WTC11 (cell line): ENCODE measurements at regions not wholly inside any gene's neighbourhood (a gene's known extent, or its start where the extent isn't known, plus 50 kb on each side); places are given as distances from the start of the nearest gene placed in this dataset.

ENCODE experiments used
- ATAC-seq: fragments of 200-7000 bp; cut with Tn5 transposase; 2 replicates; pipeline ENCODE4 v1.10.0; 2021; ENCODE audit warnings: mild to moderate bottlenecking, moderate library complexity
- CTCF ChIA-PET: fragments of 300-600 bp; sonication (Branson Sonifier 250); formaldehyde crosslinking; loops from one replicate; lab custom pipeline; 2021; ENCODE audit warnings: antibody characterized with exemption; lab: Charles Lee
- POLR2A ChIA-PET: fragments of 350-600 bp; sonication (Branson Sonifier 250); formaldehyde crosslinking; loops from one replicate; lab custom pipeline; 2021; ENCODE audit warnings: antibody characterized with exemption; lab: Charles Lee
- DNase-seq: peaks from one replicate; pipeline ENCODE4 v3.0.0; 2021; ENCODE audit warnings: low spot score
- H3K27ac Mint-ChIP-seq: 2 replicates; pipeline ENCODE4 v1.8.0; 2021; ENCODE audit warnings: mixed read lengths
- H3K27me3 Mint-ChIP-seq: 2 replicates; pipeline ENCODE4 v1.8.0; 2021; ENCODE audit warnings: low read depth, mild to moderate bottlenecking, moderate library complexity, mixed read lengths
- H3K36me3 Mint-ChIP-seq: 2 replicates; pipeline ENCODE4 v1.8.0; 2021; ENCODE audit warnings: mixed read lengths
- H3K4me1 Mint-ChIP-seq: 2 replicates; pipeline ENCODE4 v1.8.0; 2022; ENCODE audit warnings: mixed read lengths
- H3K4me3 Mint-ChIP-seq: 2 replicates; pipeline ENCODE4 v1.8.0; 2021; ENCODE audit warnings: mild to moderate bottlenecking, moderate library complexity, mixed read lengths
- H3K9me3 Mint-ChIP-seq: 2 replicates; pipeline ENCODE4 v1.8.0; 2021; ENCODE audit warnings: mixed read lengths
- ESRRA ChIP-seq: sonication (generic); formaldehyde crosslinking; IDR thresholded peaks from 2 replicates; pipeline ENCODE4 v1.8.1; 2022; ENCODE audit warnings: mild to moderate bottlenecking, missing genetic modification reagents, borderline replicate concordance
- ETV6 ChIP-seq: sonication (generic); formaldehyde crosslinking; IDR thresholded peaks from 2 replicates; pipeline ENCODE4 v1.8.1; 2022; ENCODE audit warnings: mild to moderate bottlenecking, missing genetic modification reagents
- FOXK1 ChIP-seq: sonication (generic); formaldehyde crosslinking; IDR thresholded peaks from 2 replicates; pipeline ENCODE4 v1.8.0; 2022; ENCODE audit warnings: mild to moderate bottlenecking, moderate library complexity, missing genetic modification reagents
- GRHL2 ChIP-seq: fragments of 250-450 bp; sonication (Bioruptor Pico); IDR thresholded peaks from 2 replicates; pipeline ENCODE4 v1.8.0; 2022; ENCODE audit warnings: mild to moderate bottlenecking, moderate library complexity; ENCODE audit not compliant: insufficient replicate concordance, severe bottlenecking
- HMGA2 ChIP-seq: fragments of 250-450 bp; sonication (Bioruptor Pico); IDR thresholded peaks from 2 replicates; pipeline ENCODE4 v1.4.0; 2021; ENCODE audit warnings: mild to moderate bottlenecking, moderate library complexity
- NFE2L1 ChIP-seq: sonication (generic); formaldehyde crosslinking; IDR thresholded peaks from 2 replicates; pipeline ENCODE4 v1.8.1; 2023; ENCODE audit warnings: missing genetic modification reagents
- NR3C1 ChIP-seq: sonication (generic); formaldehyde crosslinking; conservative IDR thresholded peaks from 2 replicates; pipeline ENCODE4 v1.8.1; 2023; ENCODE audit warnings: low read depth, mild to moderate bottlenecking, missing genetic modification reagents
- TEAD1 ChIP-seq: sonication (generic); formaldehyde crosslinking; IDR thresholded peaks from 2 replicates; pipeline ENCODE4 v1.8.0; 2022; ENCODE audit warnings: mild to moderate bottlenecking, missing genetic modification reagents
- TEAD4 ChIP-seq: sonication (generic); formaldehyde crosslinking; IDR thresholded peaks from 2 replicates; pipeline ENCODE4 v1.8.0; 2022; ENCODE audit warnings: mild to moderate bottlenecking, missing genetic modification reagents
- ZNF232 ChIP-seq: sonication (generic); formaldehyde crosslinking; IDR thresholded peaks from 2 replicates; pipeline ENCODE4 v1.8.0; 2022; ENCODE audit warnings: mild to moderate bottlenecking, missing genetic modification reagents
- ZNF263 ChIP-seq: sonication (generic); formaldehyde crosslinking; IDR thresholded peaks from 2 replicates; pipeline ENCODE4 v1.8.1; 2022; ENCODE audit warnings: low read depth, mild to moderate bottlenecking, moderate library complexity, missing genetic modification reagents
- ZNF317 ChIP-seq: sonication (generic); formaldehyde crosslinking; IDR thresholded peaks from 2 replicates; pipeline ENCODE4 v1.8.1; 2023; ENCODE audit warnings: low read depth, mild to moderate bottlenecking, moderate library complexity, missing genetic modification reagents, borderline replicate concordance
- ZNF396 ChIP-seq: fragments of 250-450 bp; sonication (Bioruptor Pico); IDR thresholded peaks from 2 replicates; pipeline ENCODE4 v1.8.0; 2021; ENCODE audit warnings: mild to moderate bottlenecking, moderate library complexity, borderline replicate concordance
- ZNF416 ChIP-seq: fragments of 250-450 bp; sonication (Bioruptor Pico); IDR thresholded peaks from 2 replicates; pipeline ENCODE4 v1.9.0; 2021; ENCODE audit warnings: mild to moderate bottlenecking, inconsistent platforms
- TF ChIP-seq, protein P1 (sequence below): sonication (generic); formaldehyde crosslinking; IDR thresholded peaks from 2 replicates; pipeline ENCODE4 v1.8.1; 2023; ENCODE audit warnings: mild to moderate bottlenecking, missing genetic modification reagents
- TF ChIP-seq, protein P2 (sequence below): fragments of 250-450 bp; sonication (Bioruptor Pico); IDR thresholded peaks from 2 replicates; pipeline ENCODE4 v1.9.0; 2021; ENCODE audit warnings: mild to moderate bottlenecking, borderline replicate concordance
- TF ChIP-seq, protein P3 (sequence below): sonication (generic); formaldehyde crosslinking; IDR thresholded peaks from 2 replicates; pipeline ENCODE4 v1.8.0; 2023; ENCODE audit warnings: missing genetic modification reagents, mild to moderate bottlenecking, borderline replicate concordance
- TF ChIP-seq, protein P4 (sequence below): sonication (generic); formaldehyde crosslinking; IDR thresholded peaks from 2 replicates; pipeline ENCODE4 v1.8.0; 2022; ENCODE audit warnings: mild to moderate bottlenecking, missing genetic modification reagents
- TF ChIP-seq, protein P5 (sequence below): fragments of 250-450 bp; sonication (Bioruptor Pico); IDR thresholded peaks from 2 replicates; pipeline ENCODE4 v1.9.0; 2021; ENCODE audit warnings: mild to moderate bottlenecking
- TF ChIP-seq, protein P6 (sequence below): sonication (generic); formaldehyde crosslinking; IDR thresholded peaks from 2 replicates; pipeline ENCODE4 v1.8.1; 2022; ENCODE audit warnings: missing genetic modification reagents, borderline replicate concordance

DNA sequence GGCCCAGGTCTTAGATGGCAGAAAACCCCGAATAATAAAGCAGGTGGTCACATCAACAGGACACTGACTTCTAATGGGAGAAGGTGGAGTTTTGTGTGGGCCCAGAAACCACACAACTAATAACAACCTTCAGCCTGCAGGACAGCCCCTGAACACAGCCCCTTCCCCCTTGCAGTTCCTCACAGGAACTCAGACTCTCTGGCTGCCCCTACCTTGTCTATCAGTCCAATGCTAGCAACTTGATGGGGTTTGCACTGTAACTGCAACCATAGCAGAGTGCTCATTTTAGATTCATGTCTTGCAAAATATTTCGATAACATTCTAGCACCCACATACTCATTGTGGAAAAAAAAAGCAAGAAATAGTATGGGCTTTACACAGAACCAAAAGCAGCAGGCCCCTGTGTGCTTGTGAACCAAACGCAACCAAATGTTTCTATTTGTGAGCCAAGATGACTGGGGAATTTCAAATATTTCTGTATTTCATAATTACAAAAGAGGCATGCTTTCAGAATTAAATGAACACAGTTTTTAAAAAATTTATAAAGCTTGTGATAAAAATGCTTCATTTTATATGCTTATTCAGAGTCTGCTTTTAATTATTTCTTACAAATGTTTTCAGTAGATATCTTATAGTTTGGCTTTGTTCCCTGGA, 62.7 kb upstream of the PDE4D start:
- Mint-ChIP-seq H3K27me3 (no peaks in the 10 kb centered on the region), H3K4me1 (peaks cover 7% of the 10 kb centered on the region), H3K9me3 (no peaks in the 10 kb centered on the region), H3K27ac (no peak overlapping the region), H3K36me3 (no peaks in the 10 kb centered on the region), H3K4me3 (no peak overlapping the region)
- DNase-seq (no peak), ATAC-seq (peak; percentile 69)
- ChIA-PET CTCF (no interaction called here), POLR2A (no interaction called here)
- TF ChIP-seq ZNF396 (CRISPR knock-in tag) (no peak), ZNF416 (CRISPR knock-in tag) (no peak), TEAD4 (CRISPR knock-in tag) (no peak), ZNF317 (CRISPR knock-in tag) (no peak), TEAD1 (CRISPR knock-in tag) (no peak), HMGA2 (no peak), ESRRA (CRISPR knock-in tag) (no peak)
- TF ChIP-seq, protein P1, sequence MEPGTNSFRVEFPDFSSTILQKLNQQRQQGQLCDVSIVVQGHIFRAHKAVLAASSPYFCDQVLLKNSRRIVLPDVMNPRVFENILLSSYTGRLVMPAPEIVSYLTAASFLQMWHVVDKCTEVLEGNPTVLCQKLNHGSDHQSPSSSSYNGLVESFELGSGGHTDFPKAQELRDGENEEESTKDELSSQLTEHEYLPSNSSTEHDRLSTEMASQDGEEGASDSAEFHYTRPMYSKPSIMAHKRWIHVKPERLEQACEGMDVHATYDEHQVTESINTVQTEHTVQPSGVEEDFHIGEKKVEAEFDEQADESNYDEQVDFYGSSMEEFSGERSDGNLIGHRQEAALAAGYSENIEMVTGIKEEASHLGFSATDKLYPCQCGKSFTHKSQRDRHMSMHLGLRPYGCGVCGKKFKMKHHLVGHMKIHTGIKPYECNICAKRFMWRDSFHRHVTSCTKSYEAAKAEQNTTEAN (CRISPR knock-in tag) = no peak

DNA sequence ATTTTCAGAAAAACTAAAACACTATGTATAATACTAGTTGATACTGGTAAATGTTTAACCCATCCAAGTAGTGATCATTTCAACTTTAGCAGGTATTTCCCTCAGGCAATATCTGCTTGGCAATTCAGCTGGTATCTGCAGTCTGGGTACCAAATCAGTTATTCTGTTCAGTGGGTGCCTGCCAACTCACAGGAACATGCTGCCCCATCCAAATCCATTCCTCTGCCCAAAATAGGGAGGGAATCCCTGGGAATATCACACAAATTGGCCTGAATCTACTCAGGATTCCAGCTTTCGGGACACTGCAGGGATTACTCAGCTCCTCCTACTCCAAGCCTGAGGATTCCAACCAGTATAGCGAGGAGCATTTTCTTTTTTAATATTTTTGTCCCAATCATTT, 61.7 kb upstream of the PDE4D start:
- ATAC-seq (no peak), DNase-seq (no peak)
- Mint-ChIP-seq H3K4me3 (no peak overlapping the region), H3K4me1 (peaks cover 7% of the 10 kb centered on the region), H3K27me3 (no peaks in the 10 kb centered on the region), H3K36me3 (no peaks in the 10 kb centered on the region), H3K9me3 (no peaks in the 10 kb centered on the region), H3K27ac (no peak overlapping the region)
- CTCF ChIA-PET = no interaction called here
- POLR2A ChIA-PET = no interaction called here
- TF ChIP-seq FOXK1 (no peak), TEAD4 (CRISPR knock-in tag) (no peak), NFE2L1 (CRISPR knock-in tag) (no peak), ETV6 (CRISPR knock-in tag) (no peak), ZNF232 (no peak), GRHL2 (no peak), ZNF263 (CRISPR knock-in tag) (no peak), ZNF317 (CRISPR knock-in tag) (no peak), NR3C1 (CRISPR knock-in tag) (no peak)
- TF ChIP-seq, protein P2, sequence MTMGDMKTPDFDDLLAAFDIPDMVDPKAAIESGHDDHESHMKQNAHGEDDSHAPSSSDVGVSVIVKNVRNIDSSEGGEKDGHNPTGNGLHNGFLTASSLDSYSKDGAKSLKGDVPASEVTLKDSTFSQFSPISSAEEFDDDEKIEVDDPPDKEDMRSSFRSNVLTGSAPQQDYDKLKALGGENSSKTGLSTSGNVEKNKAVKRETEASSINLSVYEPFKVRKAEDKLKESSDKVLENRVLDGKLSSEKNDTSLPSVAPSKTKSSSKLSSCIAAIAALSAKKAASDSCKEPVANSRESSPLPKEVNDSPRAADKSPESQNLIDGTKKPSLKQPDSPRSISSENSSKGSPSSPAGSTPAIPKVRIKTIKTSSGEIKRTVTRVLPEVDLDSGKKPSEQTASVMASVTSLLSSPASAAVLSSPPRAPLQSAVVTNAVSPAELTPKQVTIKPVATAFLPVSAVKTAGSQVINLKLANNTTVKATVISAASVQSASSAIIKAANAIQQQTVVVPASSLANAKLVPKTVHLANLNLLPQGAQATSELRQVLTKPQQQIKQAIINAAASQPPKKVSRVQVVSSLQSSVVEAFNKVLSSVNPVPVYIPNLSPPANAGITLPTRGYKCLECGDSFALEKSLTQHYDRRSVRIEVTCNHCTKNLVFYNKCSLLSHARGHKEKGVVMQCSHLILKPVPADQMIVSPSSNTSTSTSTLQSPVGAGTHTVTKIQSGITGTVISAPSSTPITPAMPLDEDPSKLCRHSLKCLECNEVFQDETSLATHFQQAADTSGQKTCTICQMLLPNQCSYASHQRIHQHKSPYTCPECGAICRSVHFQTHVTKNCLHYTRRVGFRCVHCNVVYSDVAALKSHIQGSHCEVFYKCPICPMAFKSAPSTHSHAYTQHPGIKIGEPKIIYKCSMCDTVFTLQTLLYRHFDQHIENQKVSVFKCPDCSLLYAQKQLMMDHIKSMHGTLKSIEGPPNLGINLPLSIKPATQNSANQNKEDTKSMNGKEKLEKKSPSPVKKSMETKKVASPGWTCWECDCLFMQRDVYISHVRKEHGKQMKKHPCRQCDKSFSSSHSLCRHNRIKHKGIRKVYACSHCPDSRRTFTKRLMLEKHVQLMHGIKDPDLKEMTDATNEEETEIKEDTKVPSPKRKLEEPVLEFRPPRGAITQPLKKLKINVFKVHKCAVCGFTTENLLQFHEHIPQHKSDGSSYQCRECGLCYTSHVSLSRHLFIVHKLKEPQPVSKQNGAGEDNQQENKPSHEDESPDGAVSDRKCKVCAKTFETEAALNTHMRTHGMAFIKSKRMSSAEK (CRISPR knock-in tag) = no peak
- TF ChIP-seq, protein P3, sequence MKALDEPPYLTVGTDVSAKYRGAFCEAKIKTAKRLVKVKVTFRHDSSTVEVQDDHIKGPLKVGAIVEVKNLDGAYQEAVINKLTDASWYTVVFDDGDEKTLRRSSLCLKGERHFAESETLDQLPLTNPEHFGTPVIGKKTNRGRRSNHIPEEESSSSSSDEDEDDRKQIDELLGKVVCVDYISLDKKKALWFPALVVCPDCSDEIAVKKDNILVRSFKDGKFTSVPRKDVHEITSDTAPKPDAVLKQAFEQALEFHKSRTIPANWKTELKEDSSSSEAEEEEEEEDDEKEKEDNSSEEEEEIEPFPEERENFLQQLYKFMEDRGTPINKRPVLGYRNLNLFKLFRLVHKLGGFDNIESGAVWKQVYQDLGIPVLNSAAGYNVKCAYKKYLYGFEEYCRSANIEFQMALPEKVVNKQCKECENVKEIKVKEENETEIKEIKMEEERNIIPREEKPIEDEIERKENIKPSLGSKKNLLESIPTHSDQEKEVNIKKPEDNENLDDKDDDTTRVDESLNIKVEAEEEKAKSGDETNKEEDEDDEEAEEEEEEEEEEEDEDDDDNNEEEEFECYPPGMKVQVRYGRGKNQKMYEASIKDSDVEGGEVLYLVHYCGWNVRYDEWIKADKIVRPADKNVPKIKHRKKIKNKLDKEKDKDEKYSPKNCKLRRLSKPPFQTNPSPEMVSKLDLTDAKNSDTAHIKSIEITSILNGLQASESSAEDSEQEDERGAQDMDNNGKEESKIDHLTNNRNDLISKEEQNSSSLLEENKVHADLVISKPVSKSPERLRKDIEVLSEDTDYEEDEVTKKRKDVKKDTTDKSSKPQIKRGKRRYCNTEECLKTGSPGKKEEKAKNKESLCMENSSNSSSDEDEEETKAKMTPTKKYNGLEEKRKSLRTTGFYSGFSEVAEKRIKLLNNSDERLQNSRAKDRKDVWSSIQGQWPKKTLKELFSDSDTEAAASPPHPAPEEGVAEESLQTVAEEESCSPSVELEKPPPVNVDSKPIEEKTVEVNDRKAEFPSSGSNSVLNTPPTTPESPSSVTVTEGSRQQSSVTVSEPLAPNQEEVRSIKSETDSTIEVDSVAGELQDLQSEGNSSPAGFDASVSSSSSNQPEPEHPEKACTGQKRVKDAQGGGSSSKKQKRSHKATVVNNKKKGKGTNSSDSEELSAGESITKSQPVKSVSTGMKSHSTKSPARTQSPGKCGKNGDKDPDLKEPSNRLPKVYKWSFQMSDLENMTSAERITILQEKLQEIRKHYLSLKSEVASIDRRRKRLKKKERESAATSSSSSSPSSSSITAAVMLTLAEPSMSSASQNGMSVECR (CRISPR knock-in tag) = no peak
- TF ChIP-seq, protein P4, sequence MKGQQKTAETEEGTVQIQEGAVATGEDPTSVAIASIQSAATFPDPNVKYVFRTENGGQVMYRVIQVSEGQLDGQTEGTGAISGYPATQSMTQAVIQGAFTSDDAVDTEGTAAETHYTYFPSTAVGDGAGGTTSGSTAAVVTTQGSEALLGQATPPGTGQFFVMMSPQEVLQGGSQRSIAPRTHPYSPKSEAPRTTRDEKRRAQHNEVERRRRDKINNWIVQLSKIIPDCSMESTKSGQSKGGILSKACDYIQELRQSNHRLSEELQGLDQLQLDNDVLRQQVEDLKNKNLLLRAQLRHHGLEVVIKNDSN (CRISPR knock-in tag) = no peak
- TF ChIP-seq, protein P5, sequence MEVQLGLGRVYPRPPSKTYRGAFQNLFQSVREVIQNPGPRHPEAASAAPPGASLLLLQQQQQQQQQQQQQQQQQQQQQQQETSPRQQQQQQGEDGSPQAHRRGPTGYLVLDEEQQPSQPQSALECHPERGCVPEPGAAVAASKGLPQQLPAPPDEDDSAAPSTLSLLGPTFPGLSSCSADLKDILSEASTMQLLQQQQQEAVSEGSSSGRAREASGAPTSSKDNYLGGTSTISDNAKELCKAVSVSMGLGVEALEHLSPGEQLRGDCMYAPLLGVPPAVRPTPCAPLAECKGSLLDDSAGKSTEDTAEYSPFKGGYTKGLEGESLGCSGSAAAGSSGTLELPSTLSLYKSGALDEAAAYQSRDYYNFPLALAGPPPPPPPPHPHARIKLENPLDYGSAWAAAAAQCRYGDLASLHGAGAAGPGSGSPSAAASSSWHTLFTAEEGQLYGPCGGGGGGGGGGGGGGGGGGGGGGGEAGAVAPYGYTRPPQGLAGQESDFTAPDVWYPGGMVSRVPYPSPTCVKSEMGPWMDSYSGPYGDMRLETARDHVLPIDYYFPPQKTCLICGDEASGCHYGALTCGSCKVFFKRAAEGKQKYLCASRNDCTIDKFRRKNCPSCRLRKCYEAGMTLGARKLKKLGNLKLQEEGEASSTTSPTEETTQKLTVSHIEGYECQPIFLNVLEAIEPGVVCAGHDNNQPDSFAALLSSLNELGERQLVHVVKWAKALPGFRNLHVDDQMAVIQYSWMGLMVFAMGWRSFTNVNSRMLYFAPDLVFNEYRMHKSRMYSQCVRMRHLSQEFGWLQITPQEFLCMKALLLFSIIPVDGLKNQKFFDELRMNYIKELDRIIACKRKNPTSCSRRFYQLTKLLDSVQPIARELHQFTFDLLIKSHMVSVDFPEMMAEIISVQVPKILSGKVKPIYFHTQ (CRISPR knock-in tag) = no peak
- TF ChIP-seq, protein P6, sequence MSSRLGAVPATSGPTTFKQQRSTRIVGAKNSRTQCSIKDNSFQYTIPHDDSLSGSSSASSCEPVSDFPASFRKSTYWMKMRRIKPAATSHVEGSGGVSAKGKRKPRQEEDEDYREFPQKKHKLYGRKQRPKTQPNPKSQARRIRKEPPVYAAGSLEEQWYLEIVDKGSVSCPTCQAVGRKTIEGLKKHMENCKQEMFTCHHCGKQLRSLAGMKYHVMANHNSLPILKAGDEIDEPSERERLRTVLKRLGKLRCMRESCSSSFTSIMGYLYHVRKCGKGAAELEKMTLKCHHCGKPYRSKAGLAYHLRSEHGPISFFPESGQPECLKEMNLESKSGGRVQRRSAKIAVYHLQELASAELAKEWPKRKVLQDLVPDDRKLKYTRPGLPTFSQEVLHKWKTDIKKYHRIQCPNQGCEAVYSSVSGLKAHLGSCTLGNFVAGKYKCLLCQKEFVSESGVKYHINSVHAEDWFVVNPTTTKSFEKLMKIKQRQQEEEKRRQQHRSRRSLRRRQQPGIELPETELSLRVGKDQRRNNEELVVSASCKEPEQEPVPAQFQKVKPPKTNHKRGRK (CRISPR knock-in tag) = no peak
